ENCODE measurements at regions not wholly inside any gene's neighbourhood (a gene's known extent, or its start where the extent isn't known, plus 50 kb on each side); places are given as distances from the start of the nearest gene placed in this dataset.

- no peak for TF ChIP-seq POLR2A (IDR thresholded peaks at IDR 0.05; ENCODE audit: low read length)
- no peak for TF ChIP-seq GATA1 (IDR thresholded peaks at IDR 0.05; ENCODE audit: low read depth, low read length)
Measured at GRCh38 chr1:224846119-224846907, 83.2 kb upstream of the DNAH14 start.
